Stomach (tissue), 4 donors: ENCODE measurements at regions not wholly inside any gene's neighbourhood (a gene's known extent, or its start where the extent isn't known, plus 50 kb on each side); places are given as distances from the start of the nearest gene placed in this dataset.

Experiments
- EP300 ChIP-seq: sonication (generic); formaldehyde crosslinking; IDR thresholded peaks from one replicate; pipeline ENCODE4 v1.6.1; 2017; ENCODE audit warnings: antibody characterized with exemption
- POLR2A ChIP-seq, 4 donors: fragments of 450-650 bp; IDR thresholded peaks; one replicate each; pipeline ENCODE4 v1.6.1; 2016; ENCODE audit warnings: antibody characterized with exemption in 4 of 4, control low read depth in 2 of 4, mild to moderate bottlenecking in 1 of 4, moderate library complexity in 1 of 4
- TF ChIP-seq, protein P1 (sequence below), 7 experiments: fragments of 450-650 bp in 4 of 7; fragments of 200-600 bp in 3 of 7; sonication (generic) in 3 of 7; IDR thresholded peaks; one replicate each; pipeline ENCODE4 v1.5.1; 2016 to 2019; ENCODE audit warnings: antibody characterized with exemption in 7 of 7, control low read depth in 2 of 7, mild to moderate bottlenecking in 1 of 7

- TF ChIP-seq POLR2A (IDR thresholded peaks at IDR 0.05) = no peak
- TF ChIP-seq, protein P1, sequence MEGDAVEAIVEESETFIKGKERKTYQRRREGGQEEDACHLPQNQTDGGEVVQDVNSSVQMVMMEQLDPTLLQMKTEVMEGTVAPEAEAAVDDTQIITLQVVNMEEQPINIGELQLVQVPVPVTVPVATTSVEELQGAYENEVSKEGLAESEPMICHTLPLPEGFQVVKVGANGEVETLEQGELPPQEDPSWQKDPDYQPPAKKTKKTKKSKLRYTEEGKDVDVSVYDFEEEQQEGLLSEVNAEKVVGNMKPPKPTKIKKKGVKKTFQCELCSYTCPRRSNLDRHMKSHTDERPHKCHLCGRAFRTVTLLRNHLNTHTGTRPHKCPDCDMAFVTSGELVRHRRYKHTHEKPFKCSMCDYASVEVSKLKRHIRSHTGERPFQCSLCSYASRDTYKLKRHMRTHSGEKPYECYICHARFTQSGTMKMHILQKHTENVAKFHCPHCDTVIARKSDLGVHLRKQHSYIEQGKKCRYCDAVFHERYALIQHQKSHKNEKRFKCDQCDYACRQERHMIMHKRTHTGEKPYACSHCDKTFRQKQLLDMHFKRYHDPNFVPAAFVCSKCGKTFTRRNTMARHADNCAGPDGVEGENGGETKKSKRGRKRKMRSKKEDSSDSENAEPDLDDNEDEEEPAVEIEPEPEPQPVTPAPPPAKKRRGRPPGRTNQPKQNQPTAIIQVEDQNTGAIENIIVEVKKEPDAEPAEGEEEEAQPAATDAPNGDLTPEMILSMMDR (IDR thresholded peaks at IDR 0.05) = no peak
- TF ChIP-seq EP300 = no peak
Measured at GRCh38 chr20:6920991-6921613, 153.6 kb downstream of the BMP2 start.
